CD4-positive, alpha-beta memory T cell (primary cell): ENCODE measurements at regions not wholly inside any gene's neighbourhood (a gene's known extent, or its start where the extent isn't known, plus 50 kb on each side); places are given as distances from the start of the nearest gene placed in this dataset.

Experiments used
- CTCF ChIA-PET: fragments of 350-600 bp; sonication (Branson Sonifier 250); formaldehyde crosslinking; loops from one replicate; lab custom pipeline; 2021; ENCODE audit warnings: inconsistent platforms; ENCODE audit not compliant: partially characterized antibody; lab: Charles Lee
- POLR2A ChIA-PET: fragments of 350-600 bp; sonication (Branson Sonifier 250); formaldehyde crosslinking; loops from one replicate; lab custom pipeline; 2021; ENCODE audit not compliant: partially characterized antibody; lab: Charles Lee
- DNase-seq, 5 donors: peaks; one replicate each; pipeline versions ENCODE4 v3.0.0 to v3.0.0-alpha.2; 2020 to 2022; ENCODE audit warnings: mixed read lengths in 1 of 5
- H3K27ac ChIP-seq: one replicate; pipeline ENCODE4 v1.7.0; 2013; ENCODE audit warnings: low read depth, low read length
- H3K27me3 ChIP-seq: 2 replicates; pipeline ENCODE4 v1.7.0; 2013; ENCODE audit warnings: mild to moderate bottlenecking, low read length, moderate library complexity; ENCODE audit not compliant: insufficient read depth
- H3K36me3 ChIP-seq: 2 replicates; pipeline ENCODE4 v1.7.0; 2013; ENCODE audit warnings: mild to moderate bottlenecking, low read length, moderate library complexity; ENCODE audit not compliant: insufficient read depth
- H3K4me1 ChIP-seq: 2 replicates; pipeline ENCODE4 v1.7.0; 2013; ENCODE audit warnings: mild to moderate bottlenecking, low read length, moderate library complexity; ENCODE audit not compliant: insufficient read depth
- H3K4me3 ChIP-seq, 2 donors: one replicate each; pipeline ENCODE4 v1.7.0; 2013; ENCODE audit warnings: low read length in 2 of 2, mild to moderate bottlenecking in 1 of 2
- H3K9me3 ChIP-seq, 2 donors: one replicate each; pipeline ENCODE4 v1.7.0; 2013; ENCODE audit warnings: low read length in 2 of 2, control low read depth in 1 of 2; ENCODE audit not compliant: control insufficient read depth in 1 of 2
- H3K27ac Mint-ChIP-seq, 7 donors: one replicate each; pipeline ENCODE4 v1.8.0; 2020 to 2021; ENCODE audit warnings: mixed read lengths in 7 of 7, mild to moderate bottlenecking in 6 of 7, inconsistent platforms in 3 of 7, moderate library complexity in 3 of 7
- H3K27me3 Mint-ChIP-seq, 2 donors: one replicate each; pipeline ENCODE4 v1.8.0; 2020 to 2021; ENCODE audit warnings: mixed read lengths in 2 of 2
- H3K36me3 Mint-ChIP-seq, 2 donors: one replicate each; pipeline ENCODE4 v1.8.0; 2020 to 2021; ENCODE audit warnings: mixed read lengths in 2 of 2, inconsistent platforms in 1 of 2, mild to moderate bottlenecking in 1 of 2
- H3K4me1 Mint-ChIP-seq, 4 donors: one replicate each; pipeline ENCODE4 v1.8.0; 2020 to 2021; ENCODE audit warnings: mixed read lengths in 4 of 4, mild to moderate bottlenecking in 1 of 4
- H3K4me3 Mint-ChIP-seq, 8 donors: one replicate each; pipeline ENCODE4 v1.8.0; 2020 to 2021; ENCODE audit warnings: mixed read lengths in 8 of 8, mild to moderate bottlenecking in 7 of 8, moderate library complexity in 6 of 8, inconsistent platforms in 3 of 8
- H3K9me3 Mint-ChIP-seq, 8 donors: one replicate each; pipeline ENCODE4 v1.8.0; 2020 to 2021; ENCODE audit warnings: mixed read lengths in 8 of 8, mild to moderate bottlenecking in 5 of 8, inconsistent platforms in 3 of 8, moderate library complexity in 1 of 8
- intact Hi-C: fragments of 100-400 bp; cut with micrococcal nuclease; formaldehyde crosslinking; loops from one replicate; pipeline ENCODE4 v1.15.1; 2023

GRCh38 chr7:41633690-41634089, 69.2 kb downstream of the INHBA start:
- Histone ChIP-seq H3K36me3 (no peaks in the 10 kb centered on the region), H3K27ac (no peak overlapping the region), H3K27me3 (no peaks in the 10 kb centered on the region), H3K4me3 (no peak overlapping the region), H3K4me1 (no peaks in the 10 kb centered on the region), H3K9me3 (no peaks in the 10 kb centered on the region)
- H3K4me3 Mint-ChIP-seq: no peak overlapping the region
- H3K27ac Mint-ChIP-seq: no peak overlapping the region
- intact Hi-C loops: no loop called here
- POLR2A ChIA-PET: no interaction called here
- no peaks in the 10 kb centered on the region for H3K4me1 Mint-ChIP-seq
- H3K27me3 Mint-ChIP-seq: no peaks in the 10 kb centered on the region
- DNase-seq: no peak
- H3K36me3 Mint-ChIP-seq: no peaks in the 10 kb centered on the region
- peaks cover 0 to 14% (median 2%) of the 10 kb centered on the region in 8 donors for H3K9me3 Mint-ChIP-seq
- CTCF ChIA-PET: no interaction called here

DNA sequence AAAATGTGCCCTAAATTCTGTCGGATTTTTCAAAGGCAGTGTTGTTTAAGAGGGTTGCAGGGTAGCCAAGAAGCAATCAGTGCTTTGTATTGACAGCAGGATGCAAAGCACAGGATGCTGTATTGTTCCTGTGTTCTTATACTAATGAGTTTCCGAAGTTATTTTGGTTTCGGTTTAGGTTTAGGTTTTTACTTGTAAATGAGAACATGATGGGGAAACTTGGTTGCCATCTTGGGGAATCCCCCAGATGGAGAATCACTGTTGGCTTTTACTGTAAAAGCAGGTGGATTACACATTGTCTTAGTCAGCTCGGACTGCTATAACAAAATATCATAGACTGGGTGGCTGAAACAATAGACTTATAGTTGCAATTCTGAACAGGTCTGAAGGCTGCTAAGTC, 72.1 kb downstream of the INHBA start:
- peaks cover 0 to 12% (median 2%) of the 10 kb centered on the region in 8 donors for H3K9me3 Mint-ChIP-seq
- Histone ChIP-seq H3K9me3 (no peaks in the 10 kb centered on the region), H3K4me3 (no peak overlapping the region), H3K27ac (no peak overlapping the region), H3K4me1 (no peaks in the 10 kb centered on the region), H3K27me3 (no peaks in the 10 kb centered on the region), H3K36me3 (no peaks in the 10 kb centered on the region)
- ChIA-PET CTCF (no interaction called here), POLR2A (no interaction called here)
- H3K4me1 Mint-ChIP-seq: no peaks in the 10 kb centered on the region
- H3K27me3 Mint-ChIP-seq: no peaks in the 10 kb centered on the region
- H3K36me3 Mint-ChIP-seq: no peaks in the 10 kb centered on the region
- H3K4me3 Mint-ChIP-seq: peak overlapping the region in 2 of 8 donors; percentile 23 to 27
- no peak overlapping the region for H3K27ac Mint-ChIP-seq
- intact Hi-C loops: no loop called here
- peak in 1 of 5 donors; percentile 8 for DNase-seq

DNA sequence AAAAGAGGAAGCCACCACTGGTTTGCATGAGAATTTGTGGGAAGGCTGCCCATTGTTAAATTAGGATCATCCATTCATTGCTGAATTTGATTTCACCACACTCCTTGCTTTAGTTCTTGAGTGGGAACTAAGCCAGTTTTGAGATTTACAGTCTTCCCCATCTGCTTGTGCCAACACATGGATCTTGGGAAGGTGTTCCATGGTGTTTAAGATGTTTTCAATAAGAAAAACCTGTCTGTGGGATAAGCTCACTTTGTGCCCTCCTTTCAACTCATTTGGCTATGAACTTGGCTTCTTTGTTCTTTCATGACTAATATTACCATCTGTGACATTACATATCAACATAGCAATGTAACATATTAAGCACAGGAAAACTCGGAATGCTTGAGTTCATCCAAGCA, 73.2 kb downstream of the INHBA start:
- ChIA-PET CTCF (no interaction called here), POLR2A (no interaction called here)
- Mint-ChIP-seq H3K4me1 (no peaks in the 10 kb centered on the region), H3K27me3 (no peaks in the 10 kb centered on the region), H3K27ac (no peak overlapping the region), H3K36me3 (no peaks in the 10 kb centered on the region), H3K4me3 (no peak overlapping the region), H3K9me3 (peaks cover 0 to 14% (median 2%) of the 10 kb centered on the region in 8 donors)
- intact Hi-C loops: no loop called here
- Histone ChIP-seq H3K4me1 (no peaks in the 10 kb centered on the region), H3K27me3 (no peaks in the 10 kb centered on the region), H3K27ac (no peak overlapping the region), H3K9me3 (no peaks in the 10 kb centered on the region), H3K4me3 (no peak overlapping the region), H3K36me3 (no peaks in the 10 kb centered on the region)
- no peak for DNase-seq

GRCh38 chr7:41628901-41629300, 74.0 kb downstream of the INHBA start:
- intact Hi-C loops: no loop called here
- no peak overlapping the region for H3K4me3 Mint-ChIP-seq
- POLR2A ChIA-PET: no interaction called here

DNA sequence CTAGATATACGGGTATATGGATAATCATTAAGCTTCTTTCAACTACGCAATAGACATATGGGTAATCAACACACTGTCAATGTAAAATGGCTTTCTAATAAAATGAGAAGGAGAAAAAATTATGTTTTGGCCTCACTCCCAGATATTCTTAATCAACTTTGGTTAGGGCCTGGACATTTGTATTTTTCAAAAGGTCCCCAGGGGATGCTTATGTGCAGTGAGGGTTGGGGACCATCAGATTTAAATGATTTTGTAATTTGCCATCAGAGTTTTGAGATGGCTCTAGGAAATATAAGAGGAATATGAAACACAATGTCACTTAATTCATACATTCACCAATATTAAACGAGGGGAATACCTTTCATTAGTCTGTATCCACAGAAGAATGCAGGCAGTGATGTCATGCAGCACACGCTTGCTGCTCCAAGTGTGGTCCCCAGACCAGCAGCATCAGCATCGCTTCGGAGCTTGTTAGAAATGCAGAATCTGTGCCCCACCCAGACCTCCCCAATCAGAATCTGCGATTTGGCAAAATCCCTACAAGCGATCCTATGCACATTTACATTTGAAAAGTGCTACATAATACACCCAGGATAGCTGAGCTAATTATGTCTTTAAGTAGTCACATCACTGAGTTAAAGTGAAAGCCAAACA, 75.1 kb downstream of the INHBA start:
- Histone ChIP-seq H3K27ac (no peak overlapping the region), H3K27me3 (no peaks in the 10 kb centered on the region), H3K4me1 (no peaks in the 10 kb centered on the region), H3K4me3 (no peak overlapping the region), H3K36me3 (no peaks in the 10 kb centered on the region), H3K9me3 (no peaks in the 10 kb centered on the region)
- no peak for DNase-seq
- H3K9me3 Mint-ChIP-seq: peaks cover 0 to 10% (median 2%) of the 10 kb centered on the region in 8 donors
- ChIA-PET CTCF (no interaction called here), POLR2A (no interaction called here)
- no peaks in the 10 kb centered on the region for H3K27me3 Mint-ChIP-seq
- H3K36me3 Mint-ChIP-seq: no peaks in the 10 kb centered on the region
- intact Hi-C loops: no loop called here
- no peaks in the 10 kb centered on the region for H3K4me1 Mint-ChIP-seq
- H3K27ac Mint-ChIP-seq: no peak overlapping the region
- no peak overlapping the region for H3K4me3 Mint-ChIP-seq

More at GRCh38 chr7:41628901-41629300, 74.0 kb downstream of the INHBA start:
- no peak overlapping the region for H3K27ac Mint-ChIP-seq
- no peak overlapping the region for H3K27ac ChIP-seq
- H3K9me3 ChIP-seq: no peaks in the 10 kb centered on the region
- no peaks in the 10 kb centered on the region for H3K36me3 Mint-ChIP-seq
- no peak overlapping the region for H3K4me3 ChIP-seq
- H3K4me1 ChIP-seq: no peaks in the 10 kb centered on the region
- H3K27me3 Mint-ChIP-seq: no peaks in the 10 kb centered on the region
- H3K4me1 Mint-ChIP-seq: no peaks in the 10 kb centered on the region
- H3K9me3 Mint-ChIP-seq: peaks cover 0 to 10% (median 1%) of the 10 kb centered on the region in 8 donors
- H3K27me3 ChIP-seq: no peaks in the 10 kb centered on the region
- H3K36me3 ChIP-seq: no peaks in the 10 kb centered on the region
- no peak for DNase-seq
- CTCF ChIA-PET: no interaction called here

GRCh38 chr7:41624818-41625217, 78.1 kb downstream of the INHBA start:
- DNase-seq: no peak
- no peak overlapping the region for H3K27ac ChIP-seq
- ChIA-PET CTCF (no interaction called here), POLR2A (no interaction called here)
- intact Hi-C loops: no loop called here
- H3K9me3 ChIP-seq: no peaks in the 10 kb centered on the region
- no peaks in the 10 kb centered on the region for H3K27me3 ChIP-seq
- Mint-ChIP-seq H3K27me3 (no peaks in the 10 kb centered on the region), H3K4me3 (no peak overlapping the region), H3K9me3 (peaks cover 4 to 16% (median 9%) of the 10 kb centered on the region in 8 donors), H3K36me3 (no peaks in the 10 kb centered on the region), H3K4me1 (no peaks in the 10 kb centered on the region), H3K27ac (no peak overlapping the region)
- H3K4me1 ChIP-seq: no peaks in the 10 kb centered on the region
- no peaks in the 10 kb centered on the region for H3K36me3 ChIP-seq
- H3K4me3 ChIP-seq: no peak overlapping the region

DNA sequence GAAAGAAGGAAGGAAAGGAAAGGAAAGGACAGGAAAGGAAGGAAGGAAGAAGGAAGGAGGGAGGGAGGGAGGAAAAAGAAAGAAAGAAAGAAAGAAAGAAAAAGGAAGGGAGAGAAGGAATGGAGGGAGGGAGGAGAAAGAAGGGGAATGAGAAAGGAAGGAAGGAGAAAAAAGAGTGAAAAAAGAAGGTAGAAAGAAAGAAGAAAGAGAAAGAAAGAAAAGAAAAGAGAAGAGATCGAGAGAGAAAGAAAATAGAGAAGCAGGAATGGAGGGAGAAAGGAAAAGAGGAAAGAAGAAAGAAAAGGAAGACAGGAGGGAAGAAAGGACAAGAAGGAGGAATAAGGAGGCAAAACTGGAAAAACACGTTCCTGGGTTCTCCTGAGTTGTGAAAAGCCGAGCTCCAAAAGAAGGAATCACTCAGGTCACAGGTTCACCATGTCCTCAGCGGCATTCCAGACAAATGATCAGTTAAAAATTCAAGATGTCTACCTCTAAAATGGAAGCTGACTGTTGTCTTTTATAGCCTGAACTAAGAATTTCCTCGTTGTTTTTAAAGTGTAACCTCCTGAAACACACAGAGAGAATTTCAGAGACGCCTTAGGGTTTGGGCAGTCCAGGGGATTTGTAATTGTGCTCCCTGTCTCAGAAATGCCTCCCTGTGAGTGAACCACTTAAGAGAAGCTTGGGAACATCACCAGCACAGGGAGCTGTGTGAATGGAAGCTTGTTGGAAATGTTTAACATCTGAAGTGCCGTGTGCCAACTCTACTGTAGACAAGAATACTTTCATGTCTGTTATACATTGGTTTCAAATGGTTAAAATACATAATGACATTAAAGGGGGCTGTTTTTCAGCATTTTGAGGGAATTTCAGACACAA, 80.7 kb downstream of the INHBA start:
- Histone ChIP-seq H3K27me3 (no peaks in the 10 kb centered on the region), H3K36me3 (no peaks in the 10 kb centered on the region), H3K27ac (no peak overlapping the region), H3K4me1 (no peaks in the 10 kb centered on the region), H3K9me3 (no peaks in the 10 kb centered on the region), H3K4me3 (no peak overlapping the region)
- no peaks in the 10 kb centered on the region for H3K36me3 Mint-ChIP-seq
- intact Hi-C loops: no loop called here
- H3K27ac Mint-ChIP-seq: no peak overlapping the region
- no peaks in the 10 kb centered on the region for H3K27me3 Mint-ChIP-seq
- no peaks in the 10 kb centered on the region for H3K4me1 Mint-ChIP-seq
- DNase-seq: no peak
- no peak overlapping the region for H3K4me3 Mint-ChIP-seq
- CTCF ChIA-PET: no interaction called here
- POLR2A ChIA-PET: no interaction called here
- peaks cover 2 to 19% (median 11%) of the 10 kb centered on the region in 8 donors for H3K9me3 Mint-ChIP-seq
